NCI-H146 (cell line): ENCODE measurements at regions not wholly inside any gene's neighbourhood (a gene's known extent, or its start where the extent isn't known, plus 50 kb on each side); places are given as distances from the start of the nearest gene placed in this dataset.
"Not testable (repeated sequence)": the region's sequence is repeated elsewhere in the genome, so short reads cannot be mapped to it uniquely, and the experiment has no call there.

Source experiments
- DNase-seq: peaks from one replicate; lab custom pipeline; 2025; lab: John Stamatoyannopoulos, UW

DNA sequence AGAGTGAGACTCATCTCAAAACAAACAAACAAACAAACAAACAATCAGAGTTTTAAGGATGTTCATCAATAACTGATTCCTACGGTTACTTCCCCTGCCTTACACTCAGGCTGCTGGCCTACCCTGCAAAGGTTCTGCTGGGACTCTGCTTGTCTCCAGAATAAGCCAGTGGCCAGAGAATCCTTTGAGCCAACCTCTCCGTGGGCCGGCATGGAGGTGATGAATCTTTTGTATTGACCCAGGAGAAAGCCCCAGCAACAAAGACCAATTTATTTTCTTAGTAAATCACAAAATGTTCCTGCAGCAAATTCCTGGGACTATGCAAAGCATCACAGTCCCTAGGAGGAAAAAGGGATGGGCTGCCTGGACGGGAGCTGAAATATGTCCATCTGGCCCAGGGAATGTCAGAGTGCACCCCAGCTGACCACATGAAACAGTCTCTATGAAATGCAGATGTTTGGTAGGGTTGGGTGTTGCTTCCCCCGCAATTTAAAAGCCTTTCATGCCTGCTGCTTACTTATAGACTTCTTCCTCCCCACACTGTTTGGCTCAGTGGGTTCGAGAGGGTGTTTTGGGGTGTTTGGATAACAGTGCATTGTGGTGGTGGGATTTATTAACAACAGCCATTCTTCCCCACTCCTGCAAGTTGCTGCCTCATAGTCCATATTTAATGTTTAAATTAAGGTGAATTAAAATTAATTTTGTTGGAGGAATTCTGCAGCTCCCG lies 185.9 kb upstream of the IRF2BP2 start:
- DNase-seq: not testable (repeated sequence)

DNA sequence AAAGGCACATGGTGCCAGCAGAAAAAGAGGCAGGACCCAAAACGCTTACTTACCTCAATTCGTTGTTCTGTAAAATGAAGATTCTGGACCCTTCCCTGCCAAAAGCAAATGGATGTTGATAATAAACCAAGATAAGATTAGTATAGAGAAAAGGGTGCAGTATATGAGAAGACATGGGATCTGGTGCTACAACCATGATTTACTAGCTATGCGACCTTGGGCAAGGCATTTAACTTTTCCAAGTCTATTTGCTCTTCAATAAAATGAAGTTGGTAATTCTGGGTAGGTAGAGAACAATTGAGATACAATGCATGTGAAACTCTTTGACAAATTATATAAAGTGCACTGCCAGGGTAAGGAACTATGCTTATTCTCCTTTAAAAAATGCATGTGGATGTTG lies 185.0 kb upstream of the IRF2BP2 start:
- not testable (repeated sequence) for DNase-seq

DNA sequence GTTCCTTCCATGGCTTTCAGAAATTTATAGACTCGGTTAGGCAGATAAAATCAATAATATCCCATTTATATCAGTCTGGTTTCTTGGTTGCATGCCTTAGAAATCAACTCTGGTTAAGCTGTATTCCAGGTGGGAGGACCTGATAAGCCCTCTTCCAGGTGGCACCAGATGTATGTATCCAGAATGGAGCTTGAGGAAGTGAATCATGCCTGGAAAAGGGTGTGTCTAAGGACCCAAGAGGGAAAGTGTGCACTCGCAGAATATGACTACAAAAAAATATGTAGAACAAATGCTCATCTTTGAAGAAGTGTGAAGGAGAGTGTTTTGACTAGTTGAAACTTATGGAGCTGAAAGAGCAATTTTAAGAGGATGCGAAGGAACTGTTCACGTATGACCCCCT lies 184.5 kb upstream of the IRF2BP2 start:
- not testable (repeated sequence) for DNase-seq

DNA sequence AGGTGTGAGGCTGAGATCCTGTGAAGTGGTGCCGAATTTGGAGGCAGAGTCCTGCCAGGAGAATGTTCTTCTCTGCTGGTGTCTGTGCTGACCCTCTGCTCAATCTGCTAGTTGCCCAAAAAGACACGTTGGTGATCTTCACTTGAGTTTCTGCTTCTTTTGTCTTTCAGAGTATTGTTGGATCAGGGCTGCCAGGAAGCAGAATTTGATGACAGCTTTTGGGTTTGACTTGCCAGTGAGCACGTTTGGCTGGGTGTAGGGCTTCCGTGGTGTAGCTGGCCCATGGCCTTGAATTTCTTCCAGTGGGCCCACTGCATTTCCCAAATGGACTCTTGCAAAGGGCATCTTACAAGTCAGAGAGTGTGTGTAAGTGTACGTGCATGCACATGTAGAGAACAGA lies 183.9 kb upstream of the IRF2BP2 start:
- DNase-seq: not testable (repeated sequence)

DNA sequence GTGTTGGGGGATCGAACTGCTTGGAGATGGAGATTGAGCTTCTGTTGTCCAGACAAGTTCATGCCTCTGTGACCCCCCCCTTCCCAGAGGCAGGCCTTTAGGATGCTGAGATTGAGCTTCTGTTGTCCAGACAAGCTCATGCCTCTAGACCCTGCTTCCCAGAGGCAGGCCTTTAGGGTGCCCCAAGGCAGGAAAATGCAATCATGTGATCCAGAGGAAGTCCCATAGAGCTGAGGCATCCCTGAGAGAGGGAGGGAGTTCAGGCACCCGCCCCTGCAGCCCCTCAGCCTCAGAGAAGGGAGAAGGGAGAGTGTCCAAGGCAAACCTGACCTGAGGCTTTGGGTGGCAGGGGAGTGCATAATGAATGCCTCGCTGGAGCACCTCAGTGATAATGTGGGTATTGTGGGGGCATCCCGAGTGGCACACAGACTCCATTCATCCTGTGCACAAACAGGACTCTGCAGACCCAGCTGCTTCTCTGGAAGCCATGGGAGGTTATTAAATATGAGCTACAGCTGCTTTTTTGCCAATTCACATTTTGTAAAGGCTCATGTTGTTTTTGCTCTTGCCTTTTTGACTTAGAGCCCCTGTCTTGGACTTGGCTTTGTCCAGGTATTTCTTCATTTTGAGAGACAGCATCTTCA lies 182.4 kb upstream of the IRF2BP2 start:
- DNase-seq: not testable (repeated sequence)

DNA sequence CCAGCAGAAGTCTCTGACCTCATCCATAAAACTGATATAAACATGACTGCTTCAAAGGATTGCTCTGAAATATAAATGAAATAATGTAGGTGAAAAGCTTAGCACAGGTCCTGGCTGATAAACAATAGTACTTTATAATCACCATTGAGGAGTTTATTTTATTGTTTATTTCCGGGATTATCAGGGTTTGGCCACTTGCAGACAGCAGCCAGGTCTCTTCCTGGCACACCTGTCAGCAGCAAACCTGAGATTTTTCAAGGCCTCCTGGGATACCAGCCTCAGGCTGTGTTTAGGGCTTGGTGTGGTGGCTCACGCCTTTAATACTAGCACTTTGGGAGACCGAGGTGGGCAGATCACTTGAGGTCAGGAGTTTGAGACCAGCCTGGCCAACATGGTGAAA lies 181.6 kb upstream of the IRF2BP2 start:
- DNase-seq: not testable (repeated sequence)

DNA sequence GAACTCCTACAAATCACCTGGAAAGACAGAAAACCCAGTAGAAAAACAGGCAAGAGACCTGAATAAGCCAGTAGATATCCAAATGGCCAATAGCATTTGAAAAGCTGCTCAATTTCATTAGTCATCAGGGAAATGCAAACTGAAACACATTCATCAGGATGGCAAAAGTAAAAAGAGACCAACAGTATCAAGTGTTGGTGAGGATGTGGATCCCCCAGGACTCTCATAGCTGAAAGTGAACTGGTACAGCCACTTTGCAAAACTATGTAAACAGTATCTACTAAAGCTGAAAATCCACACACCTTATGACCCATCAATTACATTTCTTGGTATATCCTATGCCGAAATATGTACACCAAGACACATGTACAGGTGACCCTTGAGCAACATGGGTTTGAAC lies 180.4 kb upstream of the IRF2BP2 start:
- DNase-seq: not testable (repeated sequence)

DNA sequence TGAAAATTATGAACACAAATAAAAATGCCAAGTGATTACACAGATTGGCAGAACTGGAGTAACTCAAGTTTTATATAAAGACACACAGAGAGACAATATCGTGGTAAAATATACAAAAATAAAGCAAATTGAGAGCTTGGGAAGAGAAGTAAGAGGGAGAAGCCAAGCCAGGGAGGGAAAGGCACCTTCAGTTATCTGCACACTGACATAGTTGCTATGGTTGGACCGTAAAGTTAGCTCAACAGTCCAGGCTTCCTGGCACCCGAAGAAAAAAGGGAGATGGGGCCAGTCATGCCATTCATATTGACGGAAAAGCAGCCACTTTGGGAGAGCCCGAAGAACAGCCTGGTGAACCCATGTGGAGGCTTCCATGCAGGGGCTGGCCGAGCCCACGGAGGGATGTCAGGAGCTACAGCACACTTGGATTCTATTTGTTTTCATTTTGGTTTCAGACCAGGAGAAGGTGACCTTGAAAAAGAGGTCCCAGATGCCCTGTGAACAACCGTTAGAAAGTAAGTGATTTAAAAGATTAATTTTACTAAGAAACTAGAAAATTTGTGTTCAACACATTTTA lies 177.1 kb upstream of the IRF2BP2 start:
- not testable (repeated sequence) for DNase-seq

DNA sequence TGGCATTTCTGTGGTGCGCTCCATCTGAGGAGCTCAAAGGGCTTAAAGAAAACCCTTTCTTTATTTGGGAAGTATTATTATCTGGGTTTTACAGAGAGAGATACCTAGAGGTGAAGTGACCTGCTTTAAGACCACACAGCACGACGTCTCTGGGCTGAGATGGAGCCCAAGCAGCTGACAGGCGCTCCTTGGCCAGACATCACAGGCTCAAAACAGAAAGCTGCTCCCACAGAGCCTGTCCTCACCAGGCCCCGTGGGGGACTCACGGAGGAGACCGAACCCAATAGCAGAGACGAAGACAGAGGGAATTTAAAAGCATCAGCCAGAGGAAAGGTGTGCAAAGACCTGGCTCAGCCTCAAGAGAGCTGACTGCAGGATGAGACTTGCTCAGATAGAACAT lies 175.9 kb upstream of the IRF2BP2 start:
- DNase-seq: not testable (repeated sequence)

DNA sequence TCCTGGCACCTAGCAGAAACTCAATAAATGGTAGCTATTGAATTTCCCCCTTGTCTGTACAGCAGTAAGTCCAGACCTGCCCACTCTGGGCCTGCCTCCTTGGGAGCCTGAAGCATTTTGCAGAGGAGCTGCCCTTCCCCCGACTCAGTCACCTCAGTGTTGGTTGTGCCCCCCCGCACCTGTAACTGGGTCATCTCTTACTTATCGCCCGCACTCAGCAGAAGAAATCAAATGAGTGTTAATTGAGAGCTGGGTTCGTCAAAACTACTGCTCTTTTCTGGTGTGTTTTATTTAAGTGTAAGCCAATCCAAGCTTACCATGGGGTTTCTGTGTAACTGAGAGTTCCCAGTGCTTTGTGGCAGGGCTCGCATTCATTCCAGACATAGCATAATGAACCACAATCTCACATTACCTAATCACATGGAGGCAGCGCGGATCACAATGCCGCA lies 175.5 kb upstream of the IRF2BP2 start:
- DNase-seq: not testable (repeated sequence)

DNA sequence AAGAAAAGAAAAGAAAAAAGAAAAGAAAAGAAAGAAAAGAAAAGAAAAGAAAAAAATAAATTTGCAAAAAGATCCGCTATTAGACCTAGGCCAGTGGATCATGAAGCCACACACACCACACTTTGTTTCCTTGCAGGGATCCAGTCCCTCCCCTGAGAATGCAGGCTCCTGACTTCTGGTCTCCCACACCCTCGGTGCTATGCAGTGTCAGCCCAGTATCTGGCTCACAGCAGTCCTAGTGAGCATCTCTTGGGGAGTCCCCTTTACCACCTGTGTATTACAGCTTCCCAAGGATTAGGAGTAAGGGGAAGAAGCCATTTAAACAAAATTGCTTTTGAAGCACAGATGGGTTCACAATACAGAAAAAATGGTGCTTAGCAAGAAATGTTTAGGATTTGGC lies 174.1 kb upstream of the IRF2BP2 start:
- DNase-seq: not testable (repeated sequence)

DNA sequence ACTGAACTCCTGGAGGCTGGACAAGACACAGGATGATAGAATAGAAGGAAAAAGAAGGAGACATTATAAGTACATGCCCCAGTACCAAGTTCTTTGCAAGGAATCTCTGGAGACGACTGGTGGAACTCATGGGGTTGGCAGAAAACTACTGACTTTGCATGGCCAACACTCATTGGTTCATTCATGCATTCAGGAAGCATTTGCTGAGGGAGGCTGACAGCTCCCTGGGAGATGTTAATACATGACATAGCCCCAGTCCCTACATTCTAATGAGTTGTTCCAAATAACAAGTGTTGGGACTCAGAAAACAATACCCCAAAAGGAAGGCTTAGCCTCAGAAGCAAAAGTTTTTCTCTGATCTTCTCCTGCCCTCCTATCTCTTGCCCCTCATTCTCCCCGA lies 172.8 kb upstream of the IRF2BP2 start:
- DNase-seq: no peak

DNA sequence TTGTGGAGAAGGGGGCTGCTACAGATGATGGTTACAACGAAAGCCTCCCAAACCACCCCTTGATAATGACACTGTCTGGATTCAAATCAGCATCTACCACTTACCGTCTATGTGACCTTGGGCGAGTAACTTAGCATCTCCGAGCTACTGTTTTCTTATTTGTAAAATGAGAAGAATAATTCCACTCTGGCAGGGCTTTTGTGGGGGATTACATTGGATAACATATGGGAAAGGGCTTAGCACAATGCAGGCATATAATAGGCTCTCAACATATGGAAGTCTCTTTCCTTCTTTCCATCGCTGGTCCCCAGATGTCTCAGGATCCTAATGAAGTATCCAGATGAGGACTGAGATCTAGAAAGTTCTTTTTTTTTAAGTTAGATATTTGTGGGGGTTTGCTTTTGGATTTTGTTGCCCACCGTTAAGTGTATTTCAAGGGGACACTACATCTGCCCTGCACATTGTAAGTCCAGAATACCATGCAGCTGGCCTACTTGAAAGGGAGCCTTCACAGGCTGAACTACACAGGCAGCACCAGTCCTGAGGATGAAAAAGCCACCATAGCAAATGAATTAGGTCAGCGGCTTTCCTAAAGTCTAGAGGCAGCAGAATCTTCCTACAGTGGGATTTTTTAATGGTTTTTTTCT lies 172.2 kb upstream of the IRF2BP2 start:
- DNase-seq: no peak

DNA sequence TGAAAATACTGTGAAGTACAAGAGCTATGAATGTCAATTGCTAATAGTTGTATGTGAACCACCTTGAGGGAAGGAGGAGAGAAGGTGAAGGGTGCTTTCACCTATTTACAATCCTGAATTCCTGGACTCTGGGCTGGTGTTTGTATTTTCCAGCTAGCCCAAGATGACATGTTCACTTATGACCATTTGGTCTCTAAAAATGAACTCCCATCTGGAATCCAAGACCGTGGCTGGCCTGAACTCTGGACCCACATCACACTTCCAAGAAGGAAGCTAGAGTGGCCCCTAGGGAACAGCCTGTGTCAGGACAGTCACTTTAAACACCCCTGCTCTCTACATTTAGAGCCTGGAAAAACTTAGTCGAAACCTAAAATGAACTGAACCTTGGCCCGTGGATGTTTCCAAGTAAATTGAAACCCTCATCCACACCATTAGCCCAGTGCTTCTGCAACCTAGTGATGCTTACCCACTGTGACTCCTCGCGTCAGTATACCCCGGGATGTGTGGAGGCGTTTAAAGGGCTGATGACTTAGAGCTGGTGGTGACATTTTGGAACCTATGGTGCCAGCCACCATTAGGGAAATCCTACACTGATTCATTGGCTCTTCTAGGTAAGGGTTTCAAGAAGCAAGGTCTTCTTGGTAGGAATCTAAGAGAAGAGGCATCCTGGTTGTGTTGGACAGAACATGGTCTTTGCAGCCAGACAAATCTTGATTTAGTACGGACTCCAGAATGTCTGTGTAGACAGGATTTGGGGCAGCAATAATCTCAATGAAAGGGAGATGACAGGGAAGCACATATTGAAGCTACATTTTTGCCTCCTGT lies 171.5 kb upstream of the IRF2BP2 start:
- no peak for DNase-seq

DNA sequence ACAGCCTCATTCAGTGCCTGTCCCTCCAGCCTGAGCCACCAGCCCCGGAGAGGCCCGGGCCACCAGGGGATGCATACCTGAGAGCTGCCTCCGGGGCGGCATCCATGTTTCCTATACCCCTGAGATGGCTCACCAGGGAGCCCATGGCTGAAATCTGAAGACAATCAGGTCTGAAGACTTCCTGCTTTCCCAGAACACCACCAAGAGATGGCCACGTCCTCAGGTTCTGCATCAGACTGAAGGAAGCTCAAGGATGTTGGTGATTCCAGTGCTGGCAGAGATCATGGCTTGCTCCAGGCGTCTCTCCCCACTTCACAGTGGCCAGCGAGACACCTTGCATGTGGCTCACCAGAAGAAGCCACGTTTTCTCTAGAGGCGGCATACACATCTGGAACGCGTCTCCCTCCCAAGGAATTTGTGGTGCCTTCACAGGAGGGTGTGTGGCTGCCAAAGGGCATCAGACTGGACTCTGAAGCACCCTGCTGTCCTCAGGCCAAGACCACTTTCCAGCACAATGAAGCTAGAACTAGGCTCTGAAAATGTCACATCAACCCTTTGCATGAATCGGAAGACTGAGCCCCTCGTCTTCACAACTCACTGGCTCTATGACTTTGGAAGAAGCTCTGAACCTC lies 170.7 kb upstream of the IRF2BP2 start:
- no peak for DNase-seq

DNA sequence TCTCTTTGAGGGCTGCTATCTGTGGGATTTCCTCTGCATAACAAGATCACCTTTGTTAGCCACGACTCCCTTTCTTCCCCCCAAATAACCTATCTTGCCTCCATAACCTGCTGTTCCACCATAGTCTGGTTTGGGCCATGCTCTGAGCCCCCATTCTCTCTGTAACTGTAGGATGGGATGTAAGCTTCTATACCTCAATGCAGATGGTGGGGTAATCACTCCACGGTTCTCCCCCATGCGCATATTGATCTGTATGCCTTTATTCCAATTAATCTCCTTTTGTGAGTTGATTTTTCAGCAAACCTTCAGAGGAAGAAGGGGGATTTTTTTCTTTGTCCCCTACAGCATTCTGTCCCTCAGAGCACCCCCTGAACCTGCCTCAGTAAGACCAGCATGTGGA lies 170.1 kb upstream of the IRF2BP2 start:
- DNase-seq: no peak

DNA sequence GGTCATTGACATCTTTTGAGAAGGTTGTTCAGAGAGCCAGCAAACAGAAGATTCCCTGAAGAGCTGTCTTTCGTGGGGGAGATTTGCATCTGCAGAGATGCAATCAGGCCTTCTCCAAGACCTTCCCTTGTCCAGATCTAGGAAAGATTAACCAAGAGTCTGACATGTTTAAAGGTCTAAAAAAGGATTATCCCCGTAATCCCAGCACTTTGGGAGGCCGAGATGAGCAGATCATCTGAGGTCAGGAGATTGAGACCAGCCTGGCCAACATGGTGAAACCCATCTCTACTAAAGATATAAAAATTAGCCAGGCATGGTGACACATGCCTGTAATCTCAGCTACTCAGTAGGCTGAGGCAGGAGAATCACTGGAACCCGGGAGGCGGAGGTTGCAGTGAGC lies 169.6 kb upstream of the IRF2BP2 start:
- not testable (repeated sequence) for DNase-seq

DNA sequence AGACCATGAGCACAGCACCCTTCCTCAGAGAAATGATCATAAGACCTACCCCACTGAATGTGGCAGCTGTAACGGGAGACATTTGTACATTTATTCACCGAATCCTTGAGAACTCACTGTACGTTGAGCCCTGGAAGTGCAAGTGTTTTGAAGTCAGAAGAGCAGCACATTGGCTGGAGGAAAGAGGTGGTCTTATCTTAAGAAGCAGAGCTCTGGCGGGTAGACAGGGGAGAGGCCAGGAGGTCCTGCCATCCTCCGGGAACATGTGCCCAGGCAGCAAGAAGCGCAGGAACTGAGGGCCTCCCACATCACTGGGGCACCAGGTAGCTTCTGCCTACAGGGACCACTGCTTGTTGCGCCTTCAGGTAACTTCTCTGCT lies 169.2 kb upstream of the IRF2BP2 start:
- no peak for DNase-seq

DNA sequence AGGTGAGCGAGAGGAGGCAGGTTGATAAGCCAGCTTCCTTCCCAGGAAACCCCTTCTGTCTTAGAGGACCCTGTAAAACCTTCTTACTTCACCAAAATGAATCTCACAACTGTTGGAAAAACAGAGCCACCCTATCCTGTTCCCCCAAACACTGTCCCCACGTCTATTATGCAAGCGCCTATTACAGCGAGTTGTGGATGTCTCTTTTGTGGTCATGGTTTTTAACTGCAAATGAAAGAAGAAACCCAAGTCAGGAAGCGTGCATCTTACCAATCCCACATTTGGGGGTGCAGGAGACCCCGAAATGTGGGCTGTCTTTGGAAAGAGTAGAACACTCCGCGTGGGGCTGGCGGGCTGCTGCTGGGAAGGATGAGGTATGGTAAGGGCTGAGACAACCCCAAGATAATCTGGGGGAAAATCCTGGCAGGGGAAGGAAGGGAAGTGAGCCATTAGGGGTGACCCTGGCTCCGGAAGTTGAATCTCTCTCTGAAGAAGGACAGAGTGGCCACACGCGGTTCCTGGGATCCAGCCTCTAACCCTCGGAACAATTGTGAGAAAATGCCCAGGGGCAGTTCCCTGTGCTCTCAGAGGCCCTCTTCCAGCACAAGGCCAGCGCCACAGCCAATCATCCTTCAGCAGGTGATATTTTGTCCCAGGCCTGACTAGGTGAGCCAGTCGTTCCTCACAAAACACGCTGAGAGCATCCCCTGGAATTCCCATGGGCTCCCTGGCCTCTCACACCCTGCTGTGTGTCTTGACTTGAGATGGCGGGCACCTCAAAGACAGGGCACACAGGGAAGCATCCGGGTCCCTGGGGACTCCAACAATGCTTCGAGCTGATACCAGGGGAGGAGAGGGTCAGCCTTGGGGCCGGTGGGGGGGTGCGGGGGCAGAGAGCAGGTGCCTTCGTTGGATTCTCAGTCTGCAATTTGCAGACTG lies 168.5 kb upstream of the IRF2BP2 start:
- no peak for DNase-seq

DNA sequence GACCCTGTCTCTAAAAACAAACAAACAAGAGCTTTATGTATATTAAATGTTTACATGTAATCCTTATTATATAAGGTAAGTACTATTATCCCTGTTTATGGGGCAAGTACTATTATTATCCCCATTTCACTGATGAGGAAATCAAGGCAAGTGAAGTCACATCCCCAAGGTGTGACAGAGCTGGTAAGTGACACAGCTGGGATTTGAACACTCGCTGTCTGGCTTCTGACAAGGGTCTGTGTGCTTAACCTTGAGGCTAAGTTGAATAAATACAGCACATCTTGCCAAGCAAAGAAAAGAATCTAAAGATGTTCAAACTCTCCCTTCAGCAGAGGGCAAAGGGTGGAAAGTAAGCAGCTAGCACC lies 167.9 kb upstream of the IRF2BP2 start:
- DNase-seq: no peak
